ENCODE measurements at regions not wholly inside any gene's neighbourhood (a gene's known extent, or its start where the extent isn't known, plus 50 kb on each side); places are given as distances from the start of the nearest gene placed in this dataset.
"Not testable (repeated sequence)": the region's sequence is repeated elsewhere in the genome, so short reads cannot be mapped to it uniquely, and the experiment has no call there.

GRCh38 chr5:163790497-163790896 lies 285.1 kb downstream of the MAT2B start:
- no peak for DNase-seq

GRCh38 chr5:163794993-163795392 lies 289.6 kb downstream of the MAT2B start:
- no peak for DNase-seq

- DNase-seq, result no peak
Observed at GRCh38 chr5:163807781-163808180, 302.4 kb downstream of the MAT2B start.

- DNase-seq, result no peak
Observed at GRCh38 chr5:163809473-163809872, 304.1 kb downstream of the MAT2B start.

GRCh38 chr5:163813900-163814299 lies 308.5 kb downstream of the MAT2B start:
- DNase-seq, result no peak

GRCh38 chr5:163815240-163815791 lies 309.9 kb downstream of the MAT2B start:
- no peak for DNase-seq

- no peak for DNase-seq
Observed at GRCh38 chr5:163821142-163821541, 315.7 kb downstream of the MAT2B start.

- no peak for DNase-seq
Observed at GRCh38 chr5:163822548-163822947, 317.1 kb downstream of the MAT2B start.

GRCh38 chr5:163825661-163826060 lies 320.2 kb downstream of the MAT2B start:
- no peak for DNase-seq

GRCh38 chr5:163826201-163826600 lies 320.8 kb downstream of the MAT2B start:
- DNase-seq, result no peak

- DNase-seq, result no peak
Observed at GRCh38 chr5:163832155-163832554, 326.7 kb downstream of the MAT2B start.

- no peak for DNase-seq
Observed at GRCh38 chr5:163838738-163839137, 333.3 kb downstream of the MAT2B start.

GRCh38 chr5:163846512-163846911 lies 341.1 kb downstream of the MAT2B start:
- no peak for DNase-seq

- DNase-seq, result no peak
Observed at GRCh38 chr5:163855754-163856153, 350.3 kb downstream of the MAT2B start.

- no peak for DNase-seq
Observed at GRCh38 chr5:163861670-163862069, 356.3 kb downstream of the MAT2B start.

- DNase-seq, result no peak
Observed at GRCh38 chr5:163867324-163867723, 361.9 kb downstream of the MAT2B start.

GRCh38 chr5:163867738-163868137 lies 362.3 kb downstream of the MAT2B start:
- DNase-seq, result no peak

- DNase-seq, result no peak
Observed at GRCh38 chr5:163869581-163869980, 364.2 kb downstream of the MAT2B start.

- DNase-seq, result no peak
Observed at GRCh38 chr5:163870441-163870840, 365.0 kb downstream of the MAT2B start.

- DNase-seq, result no peak
Observed at GRCh38 chr5:163874431-163874830, 369.0 kb downstream of the MAT2B start.

GRCh38 chr5:163874912-163875311 lies 369.5 kb downstream of the MAT2B start:
- not testable (repeated sequence) for DNase-seq

GRCh38 chr5:163877865-163878264 lies 372.4 kb downstream of the MAT2B start:
- DNase-seq, result no peak

- no peak for DNase-seq
Observed at GRCh38 chr5:163878490-163878889, 373.1 kb downstream of the MAT2B start.

GRCh38 chr5:163880302-163880701 lies 374.9 kb downstream of the MAT2B start:
- DNase-seq, result no peak

- DNase-seq, result no peak
Observed at GRCh38 chr5:163885117-163885516, 379.7 kb downstream of the MAT2B start.

Measured in right kidney (tissue), 1 donor.